Endothelial cell (in vitro differentiated cells): ENCODE measurements at regions not wholly inside any gene's neighbourhood (a gene's known extent, or its start where the extent isn't known, plus 50 kb on each side); places are given as distances from the start of the nearest gene placed in this dataset.
"Not testable (repeated sequence)": the region's sequence is repeated elsewhere in the genome, so short reads cannot be mapped to it uniquely, and the experiment has no call there.

Experiments
- DNase-seq: peaks from one replicate; pipeline ENCODE4 v3.0.0; 2021; ENCODE audit warnings: low spot score
- H3K27ac Mint-ChIP-seq: one replicate; pipeline ENCODE4 v1.8.0; 2021; ENCODE audit warnings: mixed read lengths, inconsistent platforms; ENCODE audit not compliant: unreplicated experiment
- H3K27me3 Mint-ChIP-seq: one replicate; pipeline ENCODE4 v1.8.0; 2021; ENCODE audit warnings: mild to moderate bottlenecking, moderate library complexity, mixed read lengths, inconsistent platforms; ENCODE audit not compliant: unreplicated experiment
- H3K36me3 Mint-ChIP-seq: one replicate; pipeline ENCODE4 v1.8.0; 2021; ENCODE audit warnings: mild to moderate bottlenecking, low read depth, mixed read lengths, inconsistent platforms; ENCODE audit not compliant: unreplicated experiment
- H3K4me1 Mint-ChIP-seq: one replicate; pipeline ENCODE4 v1.8.0; 2021; ENCODE audit warnings: mild to moderate bottlenecking, mixed read lengths, inconsistent platforms; ENCODE audit not compliant: unreplicated experiment
- H3K4me3 Mint-ChIP-seq: one replicate; pipeline ENCODE4 v1.8.0; 2021; ENCODE audit warnings: mild to moderate bottlenecking, mixed read lengths, inconsistent platforms; ENCODE audit not compliant: unreplicated experiment
- H3K9me3 Mint-ChIP-seq: one replicate; pipeline ENCODE4 v1.8.0; 2021; ENCODE audit warnings: mixed read lengths, inconsistent platforms; ENCODE audit not compliant: unreplicated experiment
- CTCF ChIP-seq: fragments of 200-600 bp; sonication (generic); IDR thresholded peaks from one replicate; pipeline ENCODE4 v1.5.0; 2021; ENCODE audit warnings: antibody characterized with exemption; ENCODE audit not compliant: unreplicated experiment

- Mint-ChIP-seq H3K4me3 (no peak overlapping the region), H3K27ac (no peak overlapping the region), H3K36me3 (no peaks in the 10 kb centered on the region), H3K9me3 (no peaks in the 10 kb centered on the region), H3K27me3 (peaks cover 4% of the 10 kb centered on the region), H3K4me1 (peaks cover 5% of the 10 kb centered on the region)
- DNase-seq, result no peak
- no peak for TF ChIP-seq CTCF
These were observed 193.7 kb upstream of the P2RY1 start for GRCh38 chr3:152641198-152641597.

GRCh38 chr3:152642658-152643057 lies 192.3 kb upstream of the P2RY1 start:
- H3K4me1 Mint-ChIP-seq, result peaks cover 9% of the 10 kb centered on the region
- no peak overlapping the region for H3K4me3 Mint-ChIP-seq
- TF ChIP-seq CTCF, result no peak
- DNase-seq, result no peak
- H3K9me3 Mint-ChIP-seq, result no peaks in the 10 kb centered on the region
- H3K27me3 Mint-ChIP-seq, result peaks cover 4% of the 10 kb centered on the region
- H3K36me3 Mint-ChIP-seq, result no peaks in the 10 kb centered on the region
- no peak overlapping the region for H3K27ac Mint-ChIP-seq

- Mint-ChIP-seq H3K9me3 (no peaks in the 10 kb centered on the region), H3K27ac (no peak overlapping the region), H3K4me1 (peaks cover 7% of the 10 kb centered on the region), H3K27me3 (peaks cover 4% of the 10 kb centered on the region), H3K4me3 (no peak overlapping the region), H3K36me3 (no peaks in the 10 kb centered on the region)
- no peak for TF ChIP-seq CTCF
- no peak for DNase-seq
These were observed 190.5 kb upstream of the P2RY1 start for GRCh38 chr3:152644478-152644877.

- H3K4me1 Mint-ChIP-seq, result peaks cover 7% of the 10 kb centered on the region
- TF ChIP-seq CTCF, result no peak
- H3K4me3 Mint-ChIP-seq, result no peak overlapping the region
- no peak overlapping the region for H3K27ac Mint-ChIP-seq
- peaks cover 4% of the 10 kb centered on the region for H3K27me3 Mint-ChIP-seq
- DNase-seq, result no peak
- no peaks in the 10 kb centered on the region for H3K9me3 Mint-ChIP-seq
- no peaks in the 10 kb centered on the region for H3K36me3 Mint-ChIP-seq
These were observed 188.9 kb upstream of the P2RY1 start for GRCh38 chr3:152646004-152646403.

- Mint-ChIP-seq H3K4me1 (peaks cover 12% of the 10 kb centered on the region), H3K9me3 (no peaks in the 10 kb centered on the region), H3K4me3 (no peak overlapping the region), H3K36me3 (no peaks in the 10 kb centered on the region), H3K27me3 (peaks cover 1% of the 10 kb centered on the region), H3K27ac (no peak overlapping the region)
- DNase-seq, result no peak
- no peak for TF ChIP-seq CTCF
These were observed 184.8 kb upstream of the P2RY1 start for GRCh38 chr3:152650177-152650576.

GRCh38 chr3:152650923-152651322 lies 184.0 kb upstream of the P2RY1 start:
- not testable (repeated sequence) for H3K4me3 Mint-ChIP-seq, DNase-seq, H3K27ac Mint-ChIP-seq, H3K9me3 Mint-ChIP-seq, H3K36me3 Mint-ChIP-seq, H3K27me3 Mint-ChIP-seq
- peaks cover 12% of the 10 kb centered on the region for H3K4me1 Mint-ChIP-seq
